Lung (tissue), 11 donors: ENCODE measurements at regions not wholly inside any gene's neighbourhood (a gene's known extent, or its start where the extent isn't known, plus 50 kb on each side); places are given as distances from the start of the nearest gene placed in this dataset.

Experiments used
- ATAC-seq: fragments of 200-7000 bp; cut with Tn5 transposase; one replicate; pipeline ENCODE4 v1.9.1; 2020; ENCODE audit warnings: moderate number of reproducible peaks; ENCODE audit not compliant: insufficient read depth, low FRiP score
- DNase-seq, 3 donors: peaks; one replicate each; pipeline ENCODE4 v3.0.0-alpha.2; 2013 to 2017
- H3K27ac ChIP-seq, 2 donors: one replicate each; pipeline ENCODE4 v1.5.1; 2013; ENCODE audit warnings: mild to moderate bottlenecking in 2 of 2, moderate library complexity in 2 of 2, control low read depth in 1 of 2, inconsistent platforms in 1 of 2, low read depth in 1 of 2, low read length in 1 of 2
- H3K27me3 ChIP-seq, 3 donors: one replicate each; pipeline ENCODE4 v1.5.1; 2013; ENCODE audit warnings: low read length in 2 of 3; ENCODE audit not compliant: control insufficient read depth in 3 of 3, insufficient read depth in 3 of 3
- H3K36me3 ChIP-seq, 4 donors: one replicate each; pipeline ENCODE4 v1.5.1; 2013; ENCODE audit warnings: low read length in 4 of 4, mild to moderate bottlenecking in 1 of 4, moderate library complexity in 1 of 4; ENCODE audit not compliant: control insufficient read depth in 4 of 4, insufficient read depth in 4 of 4
- H3K4me1 ChIP-seq, 5 donors: one replicate each; pipeline ENCODE4 v1.5.1; 2013; ENCODE audit warnings: low read length in 5 of 5, mild to moderate bottlenecking in 2 of 5, moderate library complexity in 1 of 5; ENCODE audit not compliant: control insufficient read depth in 5 of 5, insufficient read depth in 5 of 5
- H3K4me3 ChIP-seq: one replicate; pipeline ENCODE4 v1.5.1; 2013; ENCODE audit warnings: mild to moderate bottlenecking, control low read depth, moderate library complexity
- H3K9ac ChIP-seq, 2 donors: one replicate each; pipeline ENCODE4 v1.5.1; 2013; ENCODE audit warnings: low read length in 2 of 2, control low read depth in 1 of 2; ENCODE audit not compliant: insufficient read depth in 1 of 2
- H3K9me3 ChIP-seq, 4 donors: one replicate each; pipeline ENCODE4 v1.5.1; 2013; ENCODE audit warnings: low read length in 3 of 4, mild to moderate bottlenecking in 1 of 4, moderate library complexity in 1 of 4; ENCODE audit not compliant: control insufficient read depth in 4 of 4, insufficient read depth in 3 of 4
- CTCF ChIP-seq: IDR thresholded peaks from 2 replicates; pipeline ENCODE4 v1.5.1; 2012; ENCODE audit warnings: mild to moderate bottlenecking; ENCODE audit errors: control extremely low read depth, extremely low read depth
- WGBS, 2 donors: extraction: QIAGEN DNeasy Blood & Tissue Kit; methylation state at CpG; one replicate each; pipeline ENCODE4 v1.1.7; 2013; 5-methylcytosine and 5-hydroxymethylcytosine counted together
- donor health status: control.
- donor health status: control.
- donor health status: Bipolar disorder and iron deficiency.
- donor health status: healthy.
- donor health status: DM: yes; HTN: yes; CAD: no.

DNA sequence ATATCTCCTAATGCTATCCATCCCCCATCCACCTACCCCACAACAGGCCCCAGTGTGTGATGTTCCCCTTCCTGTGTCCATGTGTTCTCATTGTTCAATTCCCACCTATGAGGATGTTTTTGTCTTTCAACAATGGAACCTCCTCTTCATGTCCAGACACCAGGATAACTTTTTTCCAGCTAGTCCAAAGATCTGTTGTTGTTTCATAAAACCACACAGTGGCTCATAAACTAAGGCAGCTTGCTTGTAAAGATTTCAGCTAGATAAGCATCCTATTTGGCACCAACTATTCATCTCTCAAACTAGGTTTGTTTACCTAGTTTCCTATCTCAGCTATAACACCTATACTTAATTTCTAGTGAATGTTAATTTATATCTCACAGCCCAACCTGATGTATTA is 937.7 kb downstream of the TRIB2 start:
- Histone ChIP-seq H3K9me3 (peaks cover 0 to 3% (median 2%) of the 10 kb centered on the region in 4 donors), H3K4me1 (no peaks in the 10 kb centered on the region), H3K27ac (no peak overlapping the region), H3K4me3 (no peak overlapping the region), H3K27me3 (no peaks in the 10 kb centered on the region), H3K36me3 (no peaks in the 10 kb centered on the region), H3K9ac (no peak overlapping the region)
- no peak for DNase-seq
- ATAC-seq: no peak
- no peak for TF ChIP-seq CTCF

GRCh38 chr2:13660231-13660630 is 943.5 kb downstream of the TRIB2 start:
- DNase-seq (no peak), ATAC-seq (no peak)
- Histone ChIP-seq H3K9ac (no peak overlapping the region), H3K4me1 (no peaks in the 10 kb centered on the region), H3K27ac (no peak overlapping the region), H3K9me3 (no peaks in the 10 kb centered on the region), H3K4me3 (no peak overlapping the region), H3K36me3 (no peaks in the 10 kb centered on the region), H3K27me3 (no peaks in the 10 kb centered on the region)
- TF ChIP-seq CTCF: no peak
- WGBS, 2 donors: 59 to 69% methylated on average over 3 of the region's 3 CpGs

DNA sequence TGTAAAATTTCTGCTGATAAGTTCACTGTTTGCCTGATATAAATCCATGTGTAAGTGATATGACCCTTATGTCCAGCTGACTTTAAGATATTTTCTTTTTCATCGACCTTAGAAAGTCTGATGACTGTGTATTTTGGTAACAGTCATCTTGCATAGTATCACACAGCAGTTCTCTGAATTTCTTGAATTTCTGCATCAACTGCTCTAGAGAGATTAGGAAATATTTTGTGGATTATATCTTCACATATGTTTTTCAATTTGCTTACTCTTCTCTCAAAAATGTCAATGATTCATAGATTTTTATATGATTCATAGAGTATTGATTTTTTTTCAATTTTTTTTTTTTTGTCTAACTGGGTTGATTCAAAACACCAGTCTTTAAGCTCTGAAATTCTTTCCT is 945.3 kb downstream of the TRIB2 start:
- Histone ChIP-seq H3K36me3 (no peaks in the 10 kb centered on the region), H3K9me3 (no peaks in the 10 kb centered on the region), H3K4me3 (no peak overlapping the region), H3K27ac (no peak overlapping the region), H3K9ac (no peak overlapping the region), H3K27me3 (no peaks in the 10 kb centered on the region), H3K4me1 (no peaks in the 10 kb centered on the region)
- no peak for DNase-seq
- no peak for TF ChIP-seq CTCF
- 64 to 77% methylated on average over 1 of the region's 1 CpG for WGBS, 2 donors
- no peak for ATAC-seq

DNA sequence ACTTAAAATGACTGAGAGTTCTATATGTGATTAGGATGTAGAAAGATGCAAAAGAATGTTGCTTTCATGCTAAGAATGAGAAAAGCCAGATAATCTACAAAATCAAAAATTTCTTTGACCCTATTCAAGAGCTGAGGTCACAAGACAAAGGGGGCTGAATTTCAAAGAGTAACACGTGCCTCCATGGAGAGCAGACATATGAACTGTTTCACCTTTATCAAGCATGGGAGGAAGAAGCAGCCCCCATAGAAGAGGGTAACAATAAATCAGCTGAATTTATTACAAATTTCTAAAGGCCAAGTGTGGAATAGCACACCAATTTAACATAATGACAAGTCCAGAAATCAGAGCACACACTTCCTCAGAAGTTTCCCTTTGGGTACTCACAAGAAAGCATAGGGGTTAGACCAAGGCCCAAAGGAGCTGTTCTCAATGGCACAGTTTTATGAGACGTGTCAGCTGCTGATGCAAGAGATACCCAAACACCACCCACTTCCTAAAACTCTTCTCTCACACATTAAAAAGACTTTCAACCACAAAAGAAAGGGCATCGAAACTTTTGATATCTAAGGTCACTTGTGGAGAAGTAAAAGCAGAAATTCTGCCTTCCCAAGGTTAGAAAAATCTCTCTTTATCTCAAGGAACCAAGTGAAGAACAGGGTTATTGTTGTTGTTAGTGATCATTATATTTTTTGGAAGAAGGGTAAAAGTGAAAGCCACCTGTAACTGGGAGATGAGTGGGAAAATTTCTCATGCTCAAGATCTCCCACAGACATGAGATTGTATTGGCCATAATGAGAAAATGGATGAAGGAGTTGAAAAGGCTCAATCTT is 950.1 kb downstream of the TRIB2 start:
- H3K27ac ChIP-seq: no peak overlapping the region
- no peaks in the 10 kb centered on the region for H3K36me3 ChIP-seq
- H3K4me3 ChIP-seq: no peak overlapping the region
- no peaks in the 10 kb centered on the region for H3K4me1 ChIP-seq
- TF ChIP-seq CTCF: no peak
- no peaks in the 10 kb centered on the region for H3K27me3 ChIP-seq
- WGBS, 2 donors: 58 to 65% methylated on average over 3 of the region's 3 CpGs
- no peak for ATAC-seq
- H3K9ac ChIP-seq: no peak overlapping the region
- no peak for DNase-seq
- H3K9me3 ChIP-seq: no peaks in the 10 kb centered on the region
